ENCODE measurements at regions not wholly inside any gene's neighbourhood (a gene's known extent, or its start where the extent isn't known, plus 50 kb on each side); places are given as distances from the start of the nearest gene placed in this dataset.

DNA sequence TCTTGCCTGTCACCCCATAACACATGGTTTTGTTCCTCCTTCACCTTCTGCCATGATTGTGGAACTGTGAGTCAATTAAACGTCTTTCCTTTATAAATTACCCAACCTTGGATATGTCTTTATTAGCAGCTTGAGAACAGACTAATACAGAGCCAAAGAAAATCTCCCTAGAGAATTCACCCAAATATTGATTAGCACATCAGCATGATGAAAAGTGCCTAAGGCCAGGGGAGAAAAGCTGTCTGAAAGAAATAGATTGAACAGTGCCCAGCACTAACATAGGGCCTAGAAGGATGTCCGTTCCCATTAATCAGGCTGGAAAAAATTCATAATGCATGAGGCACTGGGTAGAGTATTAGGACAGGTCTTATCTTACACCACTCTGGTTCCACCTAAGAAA, 111.9 kb upstream of the CALN1 start:
- DNase-seq: no peak

DNA sequence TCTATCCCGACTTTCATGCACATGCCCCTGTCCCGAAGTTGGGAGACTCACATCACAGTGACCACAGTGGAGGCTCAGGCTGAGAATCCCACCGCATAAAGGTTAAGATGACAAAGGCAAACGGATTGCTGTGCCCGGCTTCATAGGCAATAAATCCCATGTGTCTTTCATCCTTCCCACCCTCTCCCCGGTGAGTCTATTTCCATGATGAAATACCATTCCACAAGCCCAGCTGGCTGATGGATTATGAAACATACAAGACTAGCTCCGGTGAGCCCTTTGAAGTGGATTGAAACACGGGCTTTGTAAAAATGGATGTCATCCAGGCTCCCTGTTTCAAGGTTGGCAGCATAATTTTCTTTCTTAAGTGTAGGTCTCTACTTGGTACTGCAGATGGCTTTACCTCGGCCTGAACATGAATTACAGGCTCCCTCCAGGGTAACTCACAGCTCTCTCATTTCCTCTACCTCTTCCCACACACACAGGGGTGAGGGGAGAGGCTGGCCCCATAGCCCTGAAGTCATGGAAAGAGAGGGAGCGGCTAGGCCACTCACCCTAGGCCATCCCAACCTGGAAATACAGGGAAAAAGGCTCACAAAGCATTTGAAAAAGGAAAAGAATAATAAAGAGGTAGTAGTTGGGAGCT, 92.0 kb upstream of the CALN1 start:
- peak; percentile 31 for DNase-seq

GRCh38 chr7:72503644-72504043, 91.5 kb upstream of the CALN1 start:
- no peak for DNase-seq

DNA sequence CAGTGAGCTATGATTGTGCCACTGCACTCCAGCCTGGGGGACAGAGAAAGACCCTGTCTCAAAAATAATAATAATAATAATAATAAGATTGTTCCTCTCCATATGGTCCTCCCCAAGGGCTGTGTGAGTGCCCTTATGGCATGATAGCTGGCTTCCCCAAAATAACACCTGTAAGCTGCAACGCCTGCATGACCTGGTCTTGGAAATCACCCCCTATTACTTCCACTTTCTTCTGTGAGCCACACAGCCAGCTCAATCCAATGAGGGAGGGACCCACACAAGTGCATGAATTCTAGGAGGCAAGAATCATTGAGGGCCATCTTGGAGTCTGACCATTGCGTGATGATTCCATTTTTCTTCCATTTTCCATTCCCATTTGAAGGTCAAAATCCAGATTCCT, 82.7 kb upstream of the CALN1 start:
- no peak for DNase-seq

- DNase-seq: peak; percentile 50
Measured at GRCh38 chr7:72493850-72494661, 81.9 kb upstream of the CALN1 start.

DNA sequence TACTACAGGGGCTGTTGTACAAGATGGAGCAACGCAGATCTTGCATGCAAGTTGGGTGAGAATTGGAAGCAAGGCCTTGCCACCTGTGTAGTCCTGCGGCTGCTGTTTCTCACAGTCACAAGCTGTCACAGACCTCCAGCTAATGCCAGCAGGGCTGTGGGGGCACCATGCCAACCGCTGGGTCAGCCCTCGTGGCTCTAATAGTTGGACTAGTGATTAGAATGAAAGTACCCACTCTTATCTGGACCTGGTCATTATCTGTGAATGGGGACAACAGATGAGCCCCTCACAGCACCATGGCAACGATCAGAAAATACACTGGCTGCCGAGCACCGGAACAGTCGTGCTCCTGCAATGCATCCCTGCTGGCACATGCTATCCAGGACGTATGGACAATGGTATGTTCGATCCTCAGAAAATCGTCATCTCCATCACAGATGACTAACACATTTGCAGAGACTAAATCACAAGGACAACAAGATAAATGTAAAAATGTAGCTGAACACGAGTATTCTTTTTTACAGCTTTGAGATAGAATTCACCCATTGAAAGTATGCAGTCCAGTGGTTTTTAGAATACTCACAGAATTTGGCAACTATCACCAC, 80.4 kb upstream of the CALN1 start:
- peak; percentile 52 for DNase-seq

- DNase-seq: no peak
Measured at GRCh38 chr7:72490301-72490700, 78.2 kb upstream of the CALN1 start.

- DNase-seq: no peak
Measured at GRCh38 chr7:72481934-72482333, 69.8 kb upstream of the CALN1 start.

DNA sequence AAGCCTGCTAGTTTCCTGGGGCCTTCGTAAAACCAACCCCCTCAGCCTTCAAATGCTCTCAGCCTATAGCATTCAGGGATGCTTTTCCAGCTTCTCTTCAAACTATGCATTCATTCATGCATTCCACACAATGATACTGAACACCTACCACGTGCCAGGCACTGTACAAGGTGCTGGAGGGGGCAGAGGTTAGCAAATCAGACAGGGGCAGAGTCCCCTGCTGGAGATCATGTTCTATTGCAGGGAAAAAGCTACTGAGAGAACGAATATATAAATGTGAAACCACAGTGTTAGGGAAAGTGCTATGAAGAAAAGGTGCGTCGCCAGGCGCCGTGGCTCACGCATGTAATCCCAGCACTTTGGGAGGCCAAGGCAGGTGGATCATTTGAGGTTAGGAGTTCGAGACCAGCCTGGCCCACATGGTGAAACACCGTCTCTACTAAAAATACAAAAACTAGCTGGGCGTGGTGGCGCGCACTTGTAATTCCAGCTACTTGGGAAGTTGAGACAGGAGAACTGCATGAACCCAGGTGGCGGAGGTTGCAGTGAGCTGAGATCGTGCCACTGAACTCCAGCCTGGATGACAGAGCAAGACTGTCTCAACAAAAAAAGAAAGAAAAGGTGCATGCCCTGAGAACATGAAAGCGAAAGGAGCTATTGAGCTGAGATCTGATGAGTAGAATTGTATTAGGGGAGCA, 64.6 kb upstream of the CALN1 start:
- DNase-seq: no peak

DNA sequence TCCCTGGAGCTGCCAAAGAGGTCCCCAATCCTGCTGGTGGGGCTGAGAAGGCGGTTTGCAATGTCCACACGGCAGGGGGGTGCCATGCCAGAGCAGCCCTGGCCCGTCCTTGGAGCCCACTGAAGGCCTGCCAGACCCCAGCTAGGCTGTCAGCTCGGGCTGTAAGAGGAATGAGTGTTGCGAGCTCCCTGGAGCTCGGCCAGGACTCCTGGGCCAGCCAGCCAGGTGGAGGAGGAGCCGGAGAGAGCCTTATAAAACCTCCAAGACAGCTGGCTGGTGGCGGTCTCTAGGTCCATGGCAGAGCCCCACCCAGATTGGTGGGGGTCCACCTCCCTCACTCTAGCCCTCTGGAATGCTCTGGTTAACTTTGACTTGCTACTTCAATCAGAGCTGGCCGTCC, 55.1 kb upstream of the CALN1 start:
- DNase-seq: no peak

DNA sequence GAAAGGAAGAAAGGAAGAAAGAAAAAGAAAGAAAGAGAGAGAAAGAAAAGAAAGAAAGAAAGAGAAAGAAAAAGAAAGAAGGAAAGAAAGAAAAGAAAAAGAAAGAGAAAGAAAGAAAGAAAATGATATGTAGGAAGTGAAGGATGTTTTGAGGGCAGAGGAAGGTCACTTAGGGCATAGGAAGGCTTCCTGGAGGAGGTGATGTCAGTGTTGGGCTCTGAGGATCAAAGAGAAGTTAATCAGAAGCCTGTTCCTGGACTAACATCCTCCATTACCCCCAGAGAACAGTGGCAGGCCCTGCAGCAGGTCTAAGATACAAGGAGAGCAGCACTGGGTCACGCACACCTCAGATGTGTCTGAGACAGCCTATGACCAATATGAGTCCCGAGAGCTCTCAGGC, 54.7 kb upstream of the CALN1 start:
- no peak for DNase-seq

GRCh38 chr7:72465521-72465920, 53.4 kb upstream of the CALN1 start:
- no peak for DNase-seq

GRCh38 chr7:72462311-72462710, 50.2 kb upstream of the CALN1 start:
- DNase-seq: no peak
